ENCODE measurements at regions not wholly inside any gene's neighbourhood (a gene's known extent, or its start where the extent isn't known, plus 50 kb on each side); places are given as distances from the start of the nearest gene placed in this dataset.

DNA sequence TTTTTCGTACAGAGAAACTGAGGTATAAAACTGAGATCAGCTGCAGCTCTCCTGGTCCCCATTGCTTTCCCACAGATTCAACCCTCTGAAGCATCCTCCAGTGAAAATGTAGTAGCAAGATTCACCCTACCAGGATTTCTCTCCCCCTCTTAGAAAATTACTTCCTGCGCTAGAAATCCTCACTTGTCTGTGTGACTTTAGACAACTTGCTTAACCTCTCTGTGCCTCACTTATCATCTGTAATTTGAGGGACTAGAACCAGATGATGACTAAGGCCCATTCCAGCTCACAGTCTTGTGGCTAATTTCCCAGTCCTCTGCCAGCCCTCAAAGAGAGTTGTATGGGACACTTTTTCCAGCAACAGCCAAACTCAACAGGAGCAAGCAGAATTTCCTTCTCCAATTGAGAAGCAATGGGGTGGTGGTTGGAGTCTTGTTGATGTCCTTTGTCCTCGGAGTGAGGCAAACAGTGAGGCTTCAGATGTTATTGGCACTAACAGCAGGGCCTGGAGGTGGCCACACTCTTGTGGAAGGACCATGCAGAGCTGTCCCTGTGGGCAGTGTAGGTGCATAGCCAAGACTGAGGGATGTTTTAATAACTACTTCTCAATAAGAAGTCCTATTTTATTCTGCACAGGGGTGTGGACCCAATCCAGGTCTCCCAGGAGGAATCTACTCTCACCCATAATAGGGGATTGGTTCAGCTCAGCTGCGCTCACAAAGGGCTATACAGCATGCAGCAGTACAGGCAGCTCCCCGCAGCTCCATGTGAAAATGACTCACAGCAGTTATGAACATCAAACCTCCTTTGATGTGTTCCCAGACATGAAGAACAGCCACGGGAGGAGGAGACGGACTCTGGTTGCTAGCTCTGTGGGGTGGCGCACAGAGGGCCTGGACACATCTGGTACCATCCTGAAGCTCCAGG is 200.1 kb downstream of the DAD1 start:
- TF ChIP-seq CTCF (IDR thresholded peaks at IDR 0.05) (no peak), BHLHE40 (IDR thresholded peaks at IDR 0.05; ENCODE audit: low read depth, low read length) (no peak)
